ENCODE measurements at regions not wholly inside any gene's neighbourhood (a gene's known extent, or its start where the extent isn't known, plus 50 kb on each side); places are given as distances from the start of the nearest gene placed in this dataset.

DNA sequence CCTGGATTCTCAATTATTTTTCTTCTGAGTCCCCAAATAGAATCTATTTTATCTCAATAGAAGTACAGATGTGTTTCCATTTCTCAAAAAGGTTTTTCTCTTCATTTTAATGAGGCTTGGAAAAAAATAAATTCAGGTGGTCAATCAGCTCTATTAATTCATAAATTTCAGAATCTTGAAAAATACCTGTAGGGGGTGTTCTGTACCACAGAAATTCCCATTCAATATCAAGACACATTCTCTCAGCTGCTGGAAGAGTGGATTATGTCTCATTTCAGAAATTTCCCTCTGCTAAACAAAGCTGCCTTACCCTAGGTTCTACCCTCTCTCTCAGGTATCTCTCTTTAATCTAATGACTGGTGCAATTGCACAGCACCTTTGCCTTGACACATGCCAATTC is 1121.2 kb downstream of the SI start:
- TF ChIP-seq, protein P1, sequence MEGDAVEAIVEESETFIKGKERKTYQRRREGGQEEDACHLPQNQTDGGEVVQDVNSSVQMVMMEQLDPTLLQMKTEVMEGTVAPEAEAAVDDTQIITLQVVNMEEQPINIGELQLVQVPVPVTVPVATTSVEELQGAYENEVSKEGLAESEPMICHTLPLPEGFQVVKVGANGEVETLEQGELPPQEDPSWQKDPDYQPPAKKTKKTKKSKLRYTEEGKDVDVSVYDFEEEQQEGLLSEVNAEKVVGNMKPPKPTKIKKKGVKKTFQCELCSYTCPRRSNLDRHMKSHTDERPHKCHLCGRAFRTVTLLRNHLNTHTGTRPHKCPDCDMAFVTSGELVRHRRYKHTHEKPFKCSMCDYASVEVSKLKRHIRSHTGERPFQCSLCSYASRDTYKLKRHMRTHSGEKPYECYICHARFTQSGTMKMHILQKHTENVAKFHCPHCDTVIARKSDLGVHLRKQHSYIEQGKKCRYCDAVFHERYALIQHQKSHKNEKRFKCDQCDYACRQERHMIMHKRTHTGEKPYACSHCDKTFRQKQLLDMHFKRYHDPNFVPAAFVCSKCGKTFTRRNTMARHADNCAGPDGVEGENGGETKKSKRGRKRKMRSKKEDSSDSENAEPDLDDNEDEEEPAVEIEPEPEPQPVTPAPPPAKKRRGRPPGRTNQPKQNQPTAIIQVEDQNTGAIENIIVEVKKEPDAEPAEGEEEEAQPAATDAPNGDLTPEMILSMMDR (IDR thresholded peaks at IDR 0.05): no peak
- TF ChIP-seq POLR2A (IDR thresholded peaks at IDR 0.05): no peak
